Body of pancreas (tissue), 4 donors: ENCODE measurements at regions not wholly inside any gene's neighbourhood (a gene's known extent, or its start where the extent isn't known, plus 50 kb on each side); places are given as distances from the start of the nearest gene placed in this dataset.

Source experiments
- POLR2A ChIP-seq, 3 donors: fragments of 450-650 bp; IDR thresholded peaks; one replicate each; pipeline ENCODE4 v1.6.1; 2016; ENCODE audit warnings: antibody characterized with exemption in 3 of 3, mild to moderate bottlenecking in 2 of 3
- TF ChIP-seq, protein P1 (sequence below), 7 experiments: fragments of 450-650 bp in 4 of 7; fragments of 200-600 bp in 3 of 7; sonication (generic) in 3 of 7; IDR thresholded peaks; one replicate each; pipeline ENCODE4 v1.5.1; 2016 to 2019; ENCODE audit warnings: antibody characterized with exemption in 7 of 7

DNA sequence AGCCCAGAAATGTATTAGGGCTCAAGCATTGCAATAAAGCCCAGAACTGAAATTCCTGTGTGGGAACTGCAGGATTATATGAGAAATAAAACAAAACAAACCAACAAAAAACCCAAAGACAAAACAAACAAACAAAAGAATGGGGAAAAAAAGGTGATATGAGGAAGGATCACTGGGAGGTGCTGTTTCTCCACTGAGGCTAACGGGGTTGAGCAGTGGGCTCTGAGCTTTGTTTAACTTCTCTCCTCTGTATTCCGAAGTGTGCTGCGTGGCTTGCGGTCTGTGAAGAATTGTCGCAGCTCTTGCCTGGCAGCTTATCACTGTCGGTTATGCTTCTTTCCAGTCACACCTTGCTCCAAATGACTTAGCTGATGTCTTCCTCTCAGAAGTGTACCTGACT lies 106.3 kb downstream of the TENT4A start:
- TF ChIP-seq, protein P1, sequence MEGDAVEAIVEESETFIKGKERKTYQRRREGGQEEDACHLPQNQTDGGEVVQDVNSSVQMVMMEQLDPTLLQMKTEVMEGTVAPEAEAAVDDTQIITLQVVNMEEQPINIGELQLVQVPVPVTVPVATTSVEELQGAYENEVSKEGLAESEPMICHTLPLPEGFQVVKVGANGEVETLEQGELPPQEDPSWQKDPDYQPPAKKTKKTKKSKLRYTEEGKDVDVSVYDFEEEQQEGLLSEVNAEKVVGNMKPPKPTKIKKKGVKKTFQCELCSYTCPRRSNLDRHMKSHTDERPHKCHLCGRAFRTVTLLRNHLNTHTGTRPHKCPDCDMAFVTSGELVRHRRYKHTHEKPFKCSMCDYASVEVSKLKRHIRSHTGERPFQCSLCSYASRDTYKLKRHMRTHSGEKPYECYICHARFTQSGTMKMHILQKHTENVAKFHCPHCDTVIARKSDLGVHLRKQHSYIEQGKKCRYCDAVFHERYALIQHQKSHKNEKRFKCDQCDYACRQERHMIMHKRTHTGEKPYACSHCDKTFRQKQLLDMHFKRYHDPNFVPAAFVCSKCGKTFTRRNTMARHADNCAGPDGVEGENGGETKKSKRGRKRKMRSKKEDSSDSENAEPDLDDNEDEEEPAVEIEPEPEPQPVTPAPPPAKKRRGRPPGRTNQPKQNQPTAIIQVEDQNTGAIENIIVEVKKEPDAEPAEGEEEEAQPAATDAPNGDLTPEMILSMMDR (IDR thresholded peaks at IDR 0.05), result peak in 3 of 7 experiments; percentile 20 to 29 (median 25)
- no peak for TF ChIP-seq POLR2A (IDR thresholded peaks at IDR 0.05)
